ENCODE measurements at regions not wholly inside any gene's neighbourhood (a gene's known extent, or its start where the extent isn't known, plus 50 kb on each side); places are given as distances from the start of the nearest gene placed in this dataset.

- ATAC-seq (ENCODE audit: low FRiP score) (peak; percentile 48), DNase-seq (ENCODE audit: low spot score) (no peak)
- TF ChIP-seq, protein P1, sequence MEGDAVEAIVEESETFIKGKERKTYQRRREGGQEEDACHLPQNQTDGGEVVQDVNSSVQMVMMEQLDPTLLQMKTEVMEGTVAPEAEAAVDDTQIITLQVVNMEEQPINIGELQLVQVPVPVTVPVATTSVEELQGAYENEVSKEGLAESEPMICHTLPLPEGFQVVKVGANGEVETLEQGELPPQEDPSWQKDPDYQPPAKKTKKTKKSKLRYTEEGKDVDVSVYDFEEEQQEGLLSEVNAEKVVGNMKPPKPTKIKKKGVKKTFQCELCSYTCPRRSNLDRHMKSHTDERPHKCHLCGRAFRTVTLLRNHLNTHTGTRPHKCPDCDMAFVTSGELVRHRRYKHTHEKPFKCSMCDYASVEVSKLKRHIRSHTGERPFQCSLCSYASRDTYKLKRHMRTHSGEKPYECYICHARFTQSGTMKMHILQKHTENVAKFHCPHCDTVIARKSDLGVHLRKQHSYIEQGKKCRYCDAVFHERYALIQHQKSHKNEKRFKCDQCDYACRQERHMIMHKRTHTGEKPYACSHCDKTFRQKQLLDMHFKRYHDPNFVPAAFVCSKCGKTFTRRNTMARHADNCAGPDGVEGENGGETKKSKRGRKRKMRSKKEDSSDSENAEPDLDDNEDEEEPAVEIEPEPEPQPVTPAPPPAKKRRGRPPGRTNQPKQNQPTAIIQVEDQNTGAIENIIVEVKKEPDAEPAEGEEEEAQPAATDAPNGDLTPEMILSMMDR (IDR thresholded peaks at IDR 0.05), result no peak
Measured at GRCh38 chr2:189379287-189379630, 62.0 kb upstream of the WDR75 start.

DNA sequence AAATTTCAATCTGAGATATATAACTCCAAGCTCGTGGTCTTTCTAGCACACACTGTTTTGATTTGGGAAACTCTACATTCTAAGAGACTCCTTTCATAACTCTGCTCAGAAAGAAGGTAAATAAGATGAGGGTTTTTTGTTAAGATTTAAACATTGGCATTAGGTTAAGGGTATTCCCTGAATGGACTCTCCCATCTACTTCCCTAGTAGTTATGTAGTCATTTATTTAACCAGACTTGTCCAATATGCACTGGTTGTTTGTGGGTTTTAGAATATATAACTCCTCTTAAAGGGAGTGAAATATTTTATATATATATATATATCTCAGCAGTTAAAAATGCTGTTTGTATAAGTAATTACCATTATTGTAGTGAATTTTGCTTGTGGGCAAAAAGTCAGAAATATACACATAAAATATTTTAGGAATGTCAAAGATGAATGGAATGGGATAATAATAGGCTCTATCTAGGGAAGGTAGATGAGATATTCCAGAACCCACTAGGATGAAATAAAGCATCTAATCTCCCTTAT lies 61.5 kb upstream of the WDR75 start:
- peak; percentile 10 for ATAC-seq (ENCODE audit: low FRiP score)
- TF ChIP-seq, protein P1 (IDR thresholded peaks at IDR 0.05), result no peak

GRCh38 chr2:189382668-189383067 lies 58.6 kb upstream of the WDR75 start:
- ATAC-seq (ENCODE audit: low FRiP score) (no peak), DNase-seq (ENCODE audit: low spot score) (no peak)
- TF ChIP-seq, protein P1 (IDR thresholded peaks at IDR 0.05), result no peak

More for the DNA sequence above, 61.5 kb upstream of the WDR75 start:
- DNase-seq (ENCODE audit: low spot score), result no peak

- DNase-seq (ENCODE audit: low spot score) (no peak), ATAC-seq (ENCODE audit: low FRiP score) (no peak)
- TF ChIP-seq, protein P1 (IDR thresholded peaks at IDR 0.05), result no peak
Measured at GRCh38 chr2:189386741-189387140, 54.5 kb upstream of the WDR75 start.

- DNase-seq (ENCODE audit: low spot score) (no peak), ATAC-seq (ENCODE audit: low FRiP score) (no peak)
- TF ChIP-seq, protein P1 (IDR thresholded peaks at IDR 0.05), result no peak
Measured at GRCh38 chr2:189391201-189391600, 50.1 kb upstream of the WDR75 start.

Data from omental fat pad (tissue), 3 donors.